ENCODE measurements at regions not wholly inside any gene's neighbourhood (a gene's known extent, or its start where the extent isn't known, plus 50 kb on each side); places are given as distances from the start of the nearest gene placed in this dataset.
"Not testable (repeated sequence)": the region's sequence is repeated elsewhere in the genome, so short reads cannot be mapped to it uniquely, and the experiment has no call there.

DNA sequence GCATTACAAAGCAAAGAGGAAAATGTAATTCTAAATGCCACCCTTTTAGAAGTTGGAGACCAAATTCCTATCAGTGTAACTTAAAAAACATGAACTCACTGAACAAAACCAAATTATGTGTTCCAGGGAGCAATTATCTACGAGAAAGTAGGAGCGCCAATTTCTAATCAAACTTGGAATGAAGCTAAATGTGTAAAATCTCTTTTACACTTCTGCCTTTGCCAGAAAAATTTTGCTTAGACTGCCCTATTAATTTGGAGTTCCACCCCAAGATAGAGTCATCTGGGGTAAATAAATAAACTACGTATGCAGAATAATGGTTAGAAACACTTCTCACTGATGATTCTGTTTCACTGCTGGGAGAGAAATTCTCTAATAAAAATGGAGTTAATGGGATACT, 825.6 kb downstream of the MTRR start:
- intact Hi-C loops (cut with micrococcal nuclease) = no loop called here

DNA sequence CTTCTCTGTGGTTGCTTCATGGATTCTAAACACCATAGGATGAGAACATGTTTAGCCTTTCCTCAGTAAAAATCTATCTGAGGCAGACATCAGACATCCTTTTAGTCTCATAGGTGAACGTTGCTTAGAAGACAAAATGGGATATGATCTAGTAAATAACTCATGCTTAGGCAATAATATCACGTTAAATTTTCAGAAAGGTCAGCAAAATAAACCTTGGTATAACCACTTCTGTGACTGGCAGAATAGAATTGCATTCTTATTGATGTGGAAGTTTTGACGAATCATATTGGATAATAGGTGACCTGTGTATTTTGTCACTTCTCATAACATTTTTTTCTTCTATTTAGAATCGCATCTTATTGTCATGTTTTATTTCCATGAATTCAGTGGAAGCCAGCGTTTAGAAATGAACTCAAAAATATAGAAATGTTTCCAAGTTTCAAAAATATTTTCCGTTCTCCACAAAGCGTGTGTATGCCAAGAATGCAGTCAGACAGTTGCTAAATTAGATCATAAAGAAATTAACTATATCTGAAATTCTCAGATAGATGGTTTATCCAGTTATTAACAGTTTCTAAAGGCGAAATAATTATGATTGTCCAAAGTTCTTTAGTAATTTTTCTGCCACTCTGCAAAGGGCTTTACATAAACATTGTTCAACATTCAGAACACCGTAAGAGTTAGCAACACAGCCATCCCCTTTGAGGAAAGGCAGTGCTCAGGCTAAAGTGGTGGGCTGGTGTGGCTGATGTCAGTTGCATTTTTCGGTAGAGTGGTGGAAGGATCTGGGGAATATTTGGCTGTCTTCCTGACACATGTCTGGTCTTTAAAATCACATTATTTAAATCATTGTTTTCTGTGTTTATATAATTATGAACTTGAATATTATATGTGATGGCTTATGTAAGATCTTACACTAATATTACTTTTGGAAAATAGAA, 827.2 kb downstream of the MTRR start:
- intact Hi-C loops (cut with micrococcal nuclease) = no loop called here

DNA sequence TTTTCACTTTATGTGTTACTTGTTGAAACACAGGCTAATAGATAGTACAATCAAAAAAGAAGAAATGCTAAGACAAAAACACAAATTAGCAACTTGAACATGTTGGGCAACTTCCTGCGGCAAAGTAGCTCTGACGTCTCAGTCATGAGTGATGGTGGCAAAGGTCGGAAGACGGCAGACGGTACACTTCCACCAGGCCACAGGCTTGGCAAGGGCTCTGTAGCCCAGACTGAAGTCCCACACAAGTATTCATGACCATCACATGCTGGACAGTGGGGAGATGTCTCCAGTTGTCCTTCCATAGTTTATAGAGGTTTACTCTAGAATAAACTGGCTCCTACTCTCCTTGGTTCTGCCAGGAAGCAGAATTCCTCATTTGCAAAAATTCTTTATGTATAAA, 831.3 kb downstream of the MTRR start:
- intact Hi-C loops (cut with micrococcal nuclease) = no loop called here

DNA sequence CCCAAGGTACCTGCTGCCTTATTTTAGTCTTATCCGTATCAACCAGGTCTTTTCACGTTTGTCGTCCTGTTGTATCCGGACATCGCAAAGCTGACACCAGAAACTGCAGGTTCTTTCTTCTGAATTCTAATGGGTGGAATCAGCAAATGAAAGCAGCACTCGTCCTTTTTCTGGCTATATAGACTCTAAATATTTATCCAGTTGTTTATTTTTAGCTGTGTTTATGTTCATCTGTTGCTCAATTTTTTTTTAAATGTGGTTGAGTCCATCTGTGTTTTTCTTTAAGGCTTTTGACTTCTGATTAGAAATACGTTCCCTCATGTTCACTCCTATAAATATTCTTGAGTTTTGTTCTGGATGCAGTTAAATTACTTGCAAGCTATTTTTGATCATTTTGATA, 831.7 kb downstream of the MTRR start:
- intact Hi-C loops (cut with micrococcal nuclease) = no loop called here

DNA sequence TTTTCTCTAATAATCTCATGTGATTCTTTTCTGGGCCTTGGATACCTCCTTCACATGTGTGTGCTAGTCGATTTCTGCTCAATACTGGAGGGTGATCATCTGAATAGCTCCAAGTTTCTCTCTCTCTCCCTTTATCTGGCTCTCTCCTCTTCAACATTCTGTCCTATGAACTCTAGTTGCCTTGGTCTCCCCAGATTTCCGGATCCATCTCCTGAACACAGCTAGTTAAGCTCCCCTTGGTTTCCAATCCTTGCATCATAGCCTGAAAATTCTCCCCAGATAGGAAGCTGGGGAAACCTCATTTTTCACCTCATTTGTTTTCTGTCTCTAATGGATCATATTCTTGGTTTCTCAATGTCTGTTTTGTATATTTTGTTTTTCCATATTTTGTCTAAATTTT, 832.3 kb downstream of the MTRR start:
- intact Hi-C loops (cut with micrococcal nuclease) = no loop called here

DNA sequence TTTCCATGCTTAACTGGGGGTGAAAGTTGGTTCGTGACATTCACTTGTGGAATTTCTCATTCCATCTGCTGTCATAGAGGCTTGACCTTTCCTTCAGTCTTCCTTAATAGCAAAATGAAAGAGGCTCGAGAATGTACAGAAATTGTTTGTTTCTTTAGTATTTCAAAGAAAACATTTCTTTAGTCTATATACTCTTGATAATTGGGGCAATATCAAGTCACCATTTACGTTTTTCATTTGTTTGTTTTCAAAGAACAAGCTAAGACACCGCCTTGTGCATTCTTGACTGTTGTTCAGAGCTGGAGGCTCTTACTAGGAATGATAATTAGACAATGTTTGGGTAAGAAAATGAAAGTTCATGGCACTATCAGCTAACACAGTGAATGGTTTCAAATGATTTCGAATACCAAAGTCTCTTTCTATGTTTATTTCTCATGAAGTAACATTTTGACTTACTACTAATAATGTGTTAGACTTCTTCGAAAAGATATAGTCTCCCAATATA, 835.4 kb downstream of the SEMA5A start:
- intact Hi-C loops (cut with micrococcal nuclease) = no loop called here

DNA sequence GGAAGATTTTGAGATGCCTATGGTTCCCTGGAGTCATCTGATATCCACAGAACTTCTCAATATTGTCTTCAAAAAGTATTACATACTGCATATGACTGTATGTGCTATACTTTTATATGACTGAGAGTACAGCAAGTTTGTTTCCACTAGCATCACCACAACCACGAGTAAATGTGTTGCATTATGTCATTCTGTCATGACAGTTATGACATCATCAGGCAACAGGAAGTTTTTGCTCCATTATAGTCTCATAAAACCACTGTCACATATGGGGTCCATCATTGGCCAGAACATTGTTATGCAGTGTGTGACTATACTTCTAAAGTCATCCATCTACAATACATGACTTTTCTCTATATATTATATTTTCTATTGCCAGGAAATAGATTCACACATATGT, 831.7 kb downstream of the SEMA5A start:
- intact Hi-C loops (cut with micrococcal nuclease) = no loop called here

DNA sequence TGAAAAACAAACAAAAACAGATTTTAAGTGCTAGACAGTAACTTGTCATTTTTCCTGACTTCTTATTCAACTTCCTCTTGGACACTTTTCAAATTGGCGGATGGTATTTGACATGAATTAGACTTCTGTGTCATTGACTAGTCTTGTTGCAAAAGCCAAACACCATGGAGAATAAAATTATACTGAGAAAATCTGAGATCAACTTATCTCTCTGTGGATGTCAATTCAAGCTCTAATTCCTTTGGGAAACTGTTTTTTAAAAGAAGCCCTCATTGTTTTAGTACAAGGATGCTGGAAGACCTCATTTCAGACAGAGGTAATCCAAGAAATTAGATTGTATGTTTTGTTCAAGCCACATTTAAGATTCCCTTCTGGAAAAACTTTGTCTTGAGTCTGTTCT, 831.0 kb downstream of the SEMA5A start:
- intact Hi-C loops (cut with micrococcal nuclease) = no loop called here

DNA sequence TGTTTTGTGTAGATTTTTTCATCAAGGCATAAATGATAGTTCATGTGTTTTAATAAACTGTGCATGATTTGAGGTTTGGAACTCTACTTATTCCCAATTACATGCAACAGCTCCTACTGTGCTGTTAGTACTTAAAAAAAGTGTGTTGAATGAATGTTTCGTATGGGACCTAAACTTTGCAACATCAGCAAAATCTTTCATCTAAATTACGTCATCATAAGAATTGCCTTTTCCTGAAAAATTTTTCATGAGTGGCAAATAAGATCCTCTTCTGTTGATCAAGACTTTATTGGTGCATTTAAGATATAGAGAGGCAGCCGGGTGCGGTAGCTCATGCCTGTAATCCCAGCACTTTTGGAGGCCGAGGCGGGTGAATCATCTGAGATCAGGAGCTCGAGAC, 826.1 kb downstream of the SEMA5A start:
- intact Hi-C loops (cut with micrococcal nuclease) = no loop called here

DNA sequence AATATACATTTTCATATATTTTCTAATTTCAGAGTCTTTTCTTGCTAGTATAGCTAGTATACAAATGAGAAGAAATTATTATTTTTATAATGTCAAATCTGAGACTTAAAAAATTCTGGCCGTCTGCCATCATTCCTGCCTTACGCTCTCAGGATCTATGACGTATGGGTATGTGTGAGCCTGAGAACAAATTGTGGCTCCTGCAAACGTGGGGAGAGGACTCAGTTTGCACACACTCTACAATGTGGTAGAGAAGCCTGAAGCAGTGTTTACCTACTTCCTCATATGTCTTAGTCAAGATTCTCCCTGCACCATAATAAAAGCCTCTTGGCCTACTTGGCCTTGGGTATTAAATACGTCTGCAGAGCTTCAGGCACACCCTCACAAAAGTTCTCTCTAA, 825.4 kb downstream of the SEMA5A start:
- intact Hi-C loops (cut with micrococcal nuclease) = no loop called here

DNA sequence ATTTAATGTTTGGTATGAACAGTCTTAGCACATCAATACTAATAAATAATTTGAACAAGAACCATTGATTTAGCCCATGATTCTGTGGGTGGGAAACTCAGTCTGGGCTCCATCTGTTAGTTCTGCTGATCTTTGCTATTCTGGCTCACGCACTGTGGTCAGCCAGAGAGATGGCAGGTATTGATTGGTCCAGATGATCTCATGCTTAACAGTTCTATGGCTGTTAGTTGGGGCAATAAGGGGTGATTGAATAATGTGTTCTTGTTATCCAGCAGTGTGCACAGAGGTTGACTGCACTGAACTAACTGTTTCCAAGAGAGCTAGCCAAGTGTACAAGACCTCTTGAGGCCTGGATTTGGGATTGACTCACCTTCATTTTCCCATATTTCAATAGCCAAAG, 824.3 kb downstream of the SEMA5A start:
- intact Hi-C loops (cut with micrococcal nuclease) = no loop called here

DNA sequence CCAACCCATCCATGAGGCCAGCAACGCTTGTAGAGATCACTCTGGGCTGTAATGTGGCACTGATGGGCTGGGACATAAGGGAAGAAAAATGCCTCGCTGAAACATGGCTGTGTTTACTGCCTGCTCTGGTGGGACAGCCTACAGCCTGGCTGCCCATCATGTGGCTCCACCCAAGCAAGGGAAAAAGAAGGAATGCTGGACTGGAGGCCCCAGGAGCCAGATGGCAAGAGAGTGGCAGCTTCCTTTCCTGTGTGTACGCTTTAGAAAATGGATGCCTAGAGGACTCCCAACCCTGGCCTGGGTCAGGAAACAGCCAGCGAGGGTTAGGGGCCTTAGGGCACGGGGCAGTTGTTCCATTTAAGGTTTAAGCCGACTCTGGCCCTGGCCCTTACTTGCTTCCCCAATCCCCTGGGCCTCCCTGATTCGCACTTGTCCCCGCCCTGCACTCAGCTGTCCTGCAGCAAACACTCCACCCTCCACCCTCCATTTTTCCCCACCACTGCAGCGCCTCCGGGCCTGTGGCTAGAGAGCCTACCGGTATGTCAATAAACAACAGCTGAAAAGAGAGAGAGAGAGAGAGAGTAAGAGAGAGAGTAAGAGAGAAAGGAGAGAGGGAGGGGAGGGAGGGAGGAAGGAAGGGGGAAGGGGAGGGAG, 819.4 kb downstream of the SEMA5A start:
- intact Hi-C loops (cut with micrococcal nuclease) = no loop called here

DNA sequence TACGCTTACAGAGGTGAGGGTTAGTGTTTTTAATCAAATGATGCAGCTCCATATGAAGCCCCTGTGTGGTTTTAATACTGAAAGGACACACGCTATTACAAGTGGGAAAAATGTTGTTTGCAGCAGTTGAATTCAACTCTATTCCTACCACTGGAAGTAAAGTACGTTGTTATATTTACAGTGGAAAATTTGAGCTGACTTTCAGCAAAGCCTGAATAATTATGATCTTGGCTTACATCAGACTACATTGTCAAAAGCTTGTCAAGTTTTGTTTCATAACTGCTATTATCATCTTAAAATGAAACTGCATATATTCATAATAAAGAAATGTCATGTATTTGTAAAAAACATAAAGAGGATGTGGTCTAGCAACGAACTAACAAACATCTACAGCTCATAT, 818.5 kb downstream of the SEMA5A start:
- intact Hi-C loops (cut with micrococcal nuclease) = no loop called here

DNA sequence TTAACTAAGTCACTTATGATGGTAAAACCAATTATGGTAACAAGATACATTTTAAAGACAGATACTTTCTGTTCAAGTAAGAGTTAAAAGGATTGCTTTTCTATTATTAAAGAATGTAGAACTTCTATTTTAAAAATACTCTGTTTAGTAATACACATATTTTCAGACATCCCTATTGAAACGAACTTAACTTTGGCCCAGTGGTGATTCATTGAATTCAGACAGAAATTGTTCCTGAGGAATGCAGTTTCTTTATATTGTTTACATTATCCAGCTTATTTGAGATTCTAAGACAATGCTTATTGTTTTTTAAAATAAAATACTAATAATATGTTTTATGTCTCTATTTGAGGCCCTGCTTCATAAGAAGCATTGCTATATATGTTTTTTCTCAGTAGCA, 816.4 kb downstream of the SEMA5A start:
- intact Hi-C loops (cut with micrococcal nuclease) = no loop called here

DNA sequence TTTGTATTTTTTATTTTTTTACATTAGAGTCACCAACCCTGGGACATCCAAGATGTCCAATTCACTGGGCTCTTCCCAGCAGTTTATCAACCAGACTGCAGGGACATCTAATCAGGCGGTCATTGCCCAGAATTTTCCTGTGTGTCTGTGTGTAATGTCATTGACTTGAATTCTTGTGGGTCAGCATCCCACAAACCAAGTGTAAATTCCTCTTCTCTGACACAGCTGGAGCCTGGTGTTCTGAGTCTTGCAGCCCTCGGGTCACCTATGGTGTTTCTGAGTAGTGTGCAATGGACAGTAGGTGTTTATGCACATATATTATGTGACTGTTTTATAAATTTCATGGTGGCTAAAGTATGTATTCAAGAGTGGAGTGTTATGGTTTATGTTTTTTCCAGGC, 815.7 kb downstream of the SEMA5A start:
- intact Hi-C loops (cut with micrococcal nuclease) = no loop called here

DNA sequence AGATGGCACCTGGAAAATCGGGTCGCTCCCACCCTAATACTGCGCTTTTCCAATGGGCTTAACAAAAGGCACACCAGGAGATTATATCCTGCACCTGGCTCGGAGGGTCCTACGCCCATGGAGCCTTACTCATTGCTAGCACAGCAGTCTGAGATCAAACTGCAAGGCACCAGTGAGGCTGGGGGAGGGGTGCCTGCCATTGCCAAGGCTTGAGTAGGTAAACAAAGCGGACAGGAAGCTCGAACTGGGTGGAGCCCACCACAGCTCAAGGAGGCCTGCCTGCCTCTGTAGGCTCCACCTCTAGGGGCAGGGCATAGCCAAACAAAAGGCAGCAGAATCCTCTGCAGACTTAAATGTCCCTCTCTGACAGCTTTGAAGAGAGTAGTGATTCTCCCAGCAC, 814.8 kb downstream of the SEMA5A start:
- intact Hi-C loops (cut with micrococcal nuclease) = not testable (repeated sequence)

DNA sequence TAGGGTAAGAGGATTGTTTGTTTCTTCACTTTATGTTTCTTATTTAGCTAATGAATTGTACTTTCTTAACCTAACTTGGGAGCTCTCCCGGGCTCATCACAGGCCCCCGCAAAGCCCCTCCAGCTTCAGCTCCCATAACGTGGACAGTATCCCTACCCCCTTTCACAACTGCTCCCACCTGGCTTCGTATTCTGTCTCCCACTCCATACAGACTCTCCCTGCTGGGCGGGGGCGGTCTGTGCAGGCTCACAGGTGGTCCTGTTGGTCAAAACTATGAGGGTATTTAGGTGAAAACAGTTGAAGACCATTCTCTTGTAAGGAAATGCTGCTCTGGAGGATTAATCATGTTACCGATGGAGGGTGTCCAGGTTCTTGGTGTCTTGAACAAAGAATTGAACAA, 805.3 kb downstream of the SEMA5A start:
- intact Hi-C loops (cut with micrococcal nuclease) = no loop called here

DNA sequence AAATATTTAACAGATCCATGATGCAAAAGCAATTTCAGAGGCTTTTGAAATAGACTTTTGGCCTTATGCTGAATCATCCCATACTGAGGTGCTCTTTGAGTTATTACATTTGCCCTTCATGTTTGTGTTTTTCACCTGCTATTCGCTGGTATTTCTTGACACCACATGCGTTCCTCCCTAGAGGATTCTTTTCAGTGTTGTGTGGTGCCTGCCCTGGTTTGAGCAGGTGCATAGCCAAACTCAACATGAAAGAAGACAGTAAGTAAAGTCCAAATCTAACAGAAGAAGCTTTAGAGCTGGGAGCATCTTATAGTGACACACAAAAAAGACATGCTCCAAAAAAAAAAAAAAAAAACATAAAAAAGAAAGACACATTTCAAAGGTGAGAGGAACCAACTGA, 796.3 kb downstream of the SEMA5A start:
- intact Hi-C loops (cut with micrococcal nuclease) = no loop called here

DNA sequence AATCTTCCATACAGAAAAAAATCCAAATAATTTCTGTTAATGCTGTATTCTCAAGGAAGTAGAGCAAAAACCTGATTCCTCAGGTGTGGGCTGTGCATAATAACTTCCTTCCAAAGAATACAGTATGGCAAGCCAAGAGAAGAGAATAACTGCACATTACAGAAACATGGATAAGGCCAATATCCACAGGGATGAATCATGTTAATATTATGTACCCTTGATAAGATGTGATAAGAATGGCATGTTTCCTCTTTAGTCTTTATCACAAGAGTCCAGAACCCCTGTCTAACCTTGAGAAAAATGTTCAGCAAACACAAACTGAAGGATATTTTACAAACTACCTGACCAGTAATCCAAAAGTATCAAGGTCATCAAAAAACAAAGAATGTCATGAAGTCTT, 795.8 kb downstream of the SEMA5A start:
- intact Hi-C loops (cut with micrococcal nuclease) = no loop called here

DNA sequence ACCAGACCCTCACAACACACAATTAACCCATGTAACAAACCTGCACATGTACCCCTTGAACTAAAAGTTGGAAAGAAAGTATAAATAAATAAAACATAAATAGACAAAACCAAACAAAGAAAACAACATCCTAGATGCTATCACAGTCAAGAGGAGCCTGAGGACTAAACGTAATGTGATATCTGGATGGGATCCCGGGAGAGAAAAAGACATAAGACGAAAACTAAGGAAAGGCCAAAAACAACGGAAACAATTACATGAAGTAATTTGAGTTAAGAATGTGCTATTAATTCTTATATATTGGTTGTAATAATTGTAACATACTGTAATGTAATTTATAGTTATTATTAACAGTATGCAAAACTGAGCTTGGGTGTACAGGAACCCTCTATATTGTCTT, 793.9 kb downstream of the SEMA5A start:
- intact Hi-C loops (cut with micrococcal nuclease) = no loop called here

DNA sequence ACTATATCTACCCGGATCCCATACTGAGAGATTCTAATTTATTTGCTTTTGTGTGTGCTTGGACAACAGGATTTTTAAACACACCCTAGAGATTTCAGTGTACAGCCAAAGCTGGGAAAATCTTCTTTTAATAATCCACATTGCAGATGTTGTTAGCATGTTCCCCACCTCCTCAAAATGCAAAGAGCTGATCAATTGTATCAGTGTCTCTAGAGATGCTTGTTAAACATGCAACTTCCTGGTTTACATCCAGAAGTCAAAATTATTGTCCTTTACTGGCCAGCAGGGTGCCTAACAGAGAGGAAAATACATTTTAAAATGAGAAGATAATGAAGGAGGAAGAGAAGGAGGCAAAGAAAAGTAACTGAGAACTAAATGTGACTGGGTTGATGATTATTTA, 793.3 kb downstream of the SEMA5A start:
- intact Hi-C loops (cut with micrococcal nuclease) = no loop called here

DNA sequence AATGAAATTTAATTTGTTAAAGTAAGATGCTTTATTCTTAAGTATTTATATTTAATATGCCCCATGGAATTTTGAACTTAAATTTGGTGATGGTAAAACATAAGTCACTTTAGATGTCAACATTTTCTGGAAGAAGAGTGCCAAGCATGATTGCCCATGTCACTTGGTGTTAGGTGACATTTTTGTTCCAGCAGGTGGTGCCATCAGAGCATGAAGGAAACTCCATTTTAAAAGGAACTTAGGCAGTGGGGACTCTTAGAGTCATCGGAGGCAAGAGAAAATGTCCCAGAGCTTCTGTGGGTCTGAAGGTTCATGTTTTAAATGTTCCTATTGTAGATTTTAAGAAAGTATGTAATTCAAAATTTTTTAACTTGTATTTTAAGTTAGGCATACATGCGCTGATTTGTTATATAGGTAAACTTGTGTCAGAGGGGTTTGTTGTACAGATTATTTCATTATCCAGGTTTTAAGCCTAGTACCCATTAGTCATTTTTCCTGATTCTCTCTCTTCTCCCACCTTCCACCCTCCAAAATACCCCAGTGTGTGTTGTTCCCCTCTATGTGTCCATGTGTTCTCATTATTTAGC, 789.3 kb downstream of the SEMA5A start:
- intact Hi-C loops (cut with micrococcal nuclease) = no loop called here

Data from T-helper 1 cell treated with Interleukin-12 subunit alpha and Interleukin-12 subunit beta and Interleukin-4 antibody, amounts not matched to agents 30 ng/mL and 1 ng/mL, for 36 hours (primary cell).